Neural cell (in vitro differentiated cells): ENCODE measurements at regions not wholly inside any gene's neighbourhood (a gene's known extent, or its start where the extent isn't known, plus 50 kb on each side); places are given as distances from the start of the nearest gene placed in this dataset.

Experiments
- POLR2AphosphoS5 ChIP-seq: IDR thresholded peaks from 2 replicates; pipeline ENCODE4 v1.6.1; 2012
- TAF1 ChIP-seq: IDR thresholded peaks from 2 replicates; pipeline ENCODE4 v1.6.1; 2012; ENCODE audit warnings: low read depth
- TF ChIP-seq, protein P1 (sequence below): fragments of 450-650 bp; IDR thresholded peaks from 2 replicates; pipeline ENCODE4 v1.5.1; 2014; ENCODE audit warnings: antibody characterized with exemption, mild to moderate bottlenecking, moderate library complexity; ENCODE audit not compliant: poor library complexity, severe bottlenecking
- TF ChIP-seq, protein P2 (sequence below): IDR thresholded peaks from 2 replicates; pipeline ENCODE4 v1.6.1; 2012; ENCODE audit warnings: borderline replicate concordance

DNA sequence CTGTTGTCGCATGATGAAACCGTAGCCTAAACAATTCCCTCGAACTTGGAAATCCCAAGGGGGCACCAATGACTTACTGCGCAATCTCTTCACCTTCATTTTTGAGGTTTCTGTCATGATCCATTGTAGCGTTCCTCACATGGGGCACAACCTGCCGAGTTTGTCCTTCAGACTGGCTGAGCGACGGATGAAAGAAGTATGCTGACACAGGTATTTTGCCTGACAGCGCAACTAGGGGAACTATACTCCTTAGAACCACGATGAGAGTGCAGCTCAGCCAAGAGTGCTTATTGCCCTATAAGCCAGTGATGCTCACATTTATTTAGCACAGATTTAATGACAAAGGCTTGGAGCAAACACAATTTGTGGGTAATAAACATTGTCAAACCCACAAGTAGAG lies 106.3 kb upstream of the ZNF267 start:
- TF ChIP-seq, protein P1, sequence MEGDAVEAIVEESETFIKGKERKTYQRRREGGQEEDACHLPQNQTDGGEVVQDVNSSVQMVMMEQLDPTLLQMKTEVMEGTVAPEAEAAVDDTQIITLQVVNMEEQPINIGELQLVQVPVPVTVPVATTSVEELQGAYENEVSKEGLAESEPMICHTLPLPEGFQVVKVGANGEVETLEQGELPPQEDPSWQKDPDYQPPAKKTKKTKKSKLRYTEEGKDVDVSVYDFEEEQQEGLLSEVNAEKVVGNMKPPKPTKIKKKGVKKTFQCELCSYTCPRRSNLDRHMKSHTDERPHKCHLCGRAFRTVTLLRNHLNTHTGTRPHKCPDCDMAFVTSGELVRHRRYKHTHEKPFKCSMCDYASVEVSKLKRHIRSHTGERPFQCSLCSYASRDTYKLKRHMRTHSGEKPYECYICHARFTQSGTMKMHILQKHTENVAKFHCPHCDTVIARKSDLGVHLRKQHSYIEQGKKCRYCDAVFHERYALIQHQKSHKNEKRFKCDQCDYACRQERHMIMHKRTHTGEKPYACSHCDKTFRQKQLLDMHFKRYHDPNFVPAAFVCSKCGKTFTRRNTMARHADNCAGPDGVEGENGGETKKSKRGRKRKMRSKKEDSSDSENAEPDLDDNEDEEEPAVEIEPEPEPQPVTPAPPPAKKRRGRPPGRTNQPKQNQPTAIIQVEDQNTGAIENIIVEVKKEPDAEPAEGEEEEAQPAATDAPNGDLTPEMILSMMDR, result no peak
- no peak for TF ChIP-seq TAF1
- TF ChIP-seq, protein P2, sequence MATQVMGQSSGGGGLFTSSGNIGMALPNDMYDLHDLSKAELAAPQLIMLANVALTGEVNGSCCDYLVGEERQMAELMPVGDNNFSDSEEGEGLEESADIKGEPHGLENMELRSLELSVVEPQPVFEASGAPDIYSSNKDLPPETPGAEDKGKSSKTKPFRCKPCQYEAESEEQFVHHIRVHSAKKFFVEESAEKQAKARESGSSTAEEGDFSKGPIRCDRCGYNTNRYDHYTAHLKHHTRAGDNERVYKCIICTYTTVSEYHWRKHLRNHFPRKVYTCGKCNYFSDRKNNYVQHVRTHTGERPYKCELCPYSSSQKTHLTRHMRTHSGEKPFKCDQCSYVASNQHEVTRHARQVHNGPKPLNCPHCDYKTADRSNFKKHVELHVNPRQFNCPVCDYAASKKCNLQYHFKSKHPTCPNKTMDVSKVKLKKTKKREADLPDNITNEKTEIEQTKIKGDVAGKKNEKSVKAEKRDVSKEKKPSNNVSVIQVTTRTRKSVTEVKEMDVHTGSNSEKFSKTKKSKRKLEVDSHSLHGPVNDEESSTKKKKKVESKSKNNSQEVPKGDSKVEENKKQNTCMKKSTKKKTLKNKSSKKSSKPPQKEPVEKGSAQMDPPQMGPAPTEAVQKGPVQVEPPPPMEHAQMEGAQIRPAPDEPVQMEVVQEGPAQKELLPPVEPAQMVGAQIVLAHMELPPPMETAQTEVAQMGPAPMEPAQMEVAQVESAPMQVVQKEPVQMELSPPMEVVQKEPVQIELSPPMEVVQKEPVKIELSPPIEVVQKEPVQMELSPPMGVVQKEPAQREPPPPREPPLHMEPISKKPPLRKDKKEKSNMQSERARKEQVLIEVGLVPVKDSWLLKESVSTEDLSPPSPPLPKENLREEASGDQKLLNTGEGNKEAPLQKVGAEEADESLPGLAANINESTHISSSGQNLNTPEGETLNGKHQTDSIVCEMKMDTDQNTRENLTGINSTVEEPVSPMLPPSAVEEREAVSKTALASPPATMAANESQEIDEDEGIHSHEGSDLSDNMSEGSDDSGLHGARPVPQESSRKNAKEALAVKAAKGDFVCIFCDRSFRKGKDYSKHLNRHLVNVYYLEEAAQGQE, result no peak
- TF ChIP-seq POLR2AphosphoS5, result no peak
